ENCODE measurements at regions not wholly inside any gene's neighbourhood (a gene's known extent, or its start where the extent isn't known, plus 50 kb on each side); places are given as distances from the start of the nearest gene placed in this dataset.
"Not testable (repeated sequence)": the region's sequence is repeated elsewhere in the genome, so short reads cannot be mapped to it uniquely, and the experiment has no call there.

DNA sequence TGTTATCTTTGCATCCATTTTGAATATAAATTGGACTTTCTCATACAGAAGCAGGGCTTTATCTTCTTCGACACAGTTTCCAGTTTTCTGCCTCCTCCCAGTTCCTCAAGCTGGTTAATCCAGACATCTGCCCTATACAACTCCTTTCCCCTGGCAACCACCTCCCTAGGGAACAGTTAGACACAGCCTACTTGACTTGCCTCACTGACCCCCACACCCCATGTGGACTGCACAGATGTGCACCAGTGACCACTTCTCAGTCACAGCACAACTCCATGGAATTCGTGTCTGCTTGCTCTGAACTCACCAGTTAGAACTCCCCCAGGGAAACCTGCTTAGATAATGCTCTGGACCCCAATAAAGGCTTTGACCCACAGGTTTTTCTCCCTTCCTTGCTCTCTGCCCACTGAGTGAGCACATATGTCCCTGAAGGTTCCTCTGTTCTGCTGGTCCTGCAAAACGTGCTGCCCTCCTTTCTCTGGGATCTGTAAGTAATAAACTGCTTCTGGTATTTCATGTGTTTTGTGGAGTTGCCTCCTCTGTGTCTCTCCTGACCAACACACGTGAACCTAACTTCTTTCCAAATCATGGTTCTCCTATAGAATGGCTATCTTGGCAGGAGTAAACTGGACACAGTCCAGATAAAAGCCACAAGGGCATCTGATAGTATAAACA is 351.2 kb downstream of the CD83 start:
- no peak for DNase-seq (ENCODE audit: low read depth)
- in situ Hi-C loops (cut with HindIII; ENCODE audit: low pct_unique_long_range_greater_than_20kb, low sequenced_read_pairs): no loop called here

DNA sequence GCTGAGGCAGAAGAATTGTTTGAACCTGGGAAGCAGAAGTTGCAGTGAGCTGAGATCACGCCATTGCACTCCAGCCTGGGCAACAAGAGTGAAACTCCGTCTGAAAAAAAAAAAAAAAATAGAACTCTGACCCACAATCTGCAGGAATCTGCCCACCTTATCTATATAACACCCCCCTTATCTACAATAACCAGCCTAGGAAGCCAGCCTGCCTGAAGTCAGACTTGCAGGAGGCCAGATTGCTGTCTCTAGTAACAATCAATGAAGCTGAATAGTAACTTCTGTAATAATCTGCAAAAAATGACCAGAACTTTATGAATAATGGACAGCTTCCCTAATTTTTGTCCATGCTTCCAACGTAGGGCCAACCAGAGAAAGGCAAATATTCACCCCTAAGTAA is 352.5 kb downstream of the CD83 start:
- DNase-seq (ENCODE audit: low read depth): no peak
- in situ Hi-C loops (cut with HindIII; ENCODE audit: low pct_unique_long_range_greater_than_20kb, low sequenced_read_pairs): no loop called here

DNA sequence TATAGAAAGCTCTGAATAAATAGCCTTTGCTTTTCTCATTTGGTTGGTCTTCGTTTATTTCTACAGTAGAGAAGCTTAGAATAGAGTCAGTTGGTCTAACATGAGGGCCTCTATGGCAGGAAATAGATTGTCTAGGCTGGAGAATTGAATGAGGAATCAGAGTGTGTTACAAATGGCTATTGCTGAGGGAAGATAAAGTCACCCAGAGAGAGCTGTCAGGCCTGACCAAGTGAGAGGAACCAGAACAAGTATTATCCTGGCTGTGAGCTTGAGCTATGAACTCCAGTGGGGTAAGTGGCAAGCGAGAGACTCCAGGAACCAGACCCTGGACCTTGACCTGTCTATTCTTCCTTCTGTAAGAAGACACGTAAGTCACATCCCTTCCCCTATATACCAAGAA is 353.1 kb downstream of the CD83 start:
- in situ Hi-C loops (cut with HindIII; ENCODE audit: low pct_unique_long_range_greater_than_20kb, low sequenced_read_pairs): no loop called here
- DNase-seq (ENCODE audit: low read depth): no peak

DNA sequence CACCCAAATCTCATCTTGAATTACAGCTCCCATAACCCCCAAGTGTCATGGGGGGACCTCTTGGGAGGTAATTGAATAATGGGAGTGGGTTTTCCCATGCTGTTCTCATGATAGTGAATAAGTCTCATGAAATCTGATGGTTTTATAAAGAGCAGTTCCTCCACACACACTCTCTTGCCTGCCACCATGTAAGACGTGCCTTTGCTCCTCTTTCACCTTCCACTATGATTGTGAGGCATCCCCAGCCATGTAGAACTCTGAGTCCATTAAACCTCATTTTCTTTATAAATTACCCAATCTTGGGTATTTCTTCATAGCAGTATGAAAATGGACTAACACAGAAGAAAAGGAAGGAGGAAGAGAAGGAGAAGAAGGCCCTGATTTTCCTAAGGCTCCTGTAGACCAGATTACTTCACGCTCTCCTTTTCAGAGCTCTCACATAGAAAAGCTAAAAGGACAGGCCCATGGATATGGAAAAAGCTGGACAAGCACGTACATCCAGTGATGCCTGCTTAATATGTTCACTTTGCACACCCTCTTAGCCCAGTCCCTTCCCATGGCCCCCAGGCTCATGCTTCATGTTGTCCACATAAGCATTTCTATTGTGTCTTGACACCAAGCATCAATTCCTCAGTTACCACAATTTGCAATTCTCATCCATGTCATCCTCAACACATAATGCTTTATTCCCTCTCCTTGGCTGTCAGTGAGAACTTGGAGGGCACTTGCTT is 354.8 kb downstream of the CD83 start:
- DNase-seq (ENCODE audit: low read depth): no peak
- in situ Hi-C loops (cut with HindIII; ENCODE audit: low pct_unique_long_range_greater_than_20kb, low sequenced_read_pairs): no loop called here

DNA sequence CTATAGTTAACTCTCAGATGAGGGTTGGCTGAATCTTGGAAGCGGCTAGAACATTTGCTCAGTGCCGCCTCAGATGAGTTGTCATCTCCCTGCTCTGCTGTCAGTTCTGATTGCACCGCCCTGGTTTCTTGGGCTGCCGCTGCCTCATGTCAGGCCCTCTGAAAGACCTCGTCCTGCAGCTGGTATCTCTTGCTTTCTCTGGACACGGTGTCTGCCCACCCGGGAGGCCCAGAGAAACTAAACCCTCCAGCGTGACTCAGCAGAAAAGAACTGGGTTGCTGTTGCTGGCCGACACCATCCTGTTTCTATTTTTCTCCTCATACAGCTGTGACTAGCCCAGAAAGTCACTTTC is 355.4 kb downstream of the CD83 start:
- no peak for DNase-seq (ENCODE audit: low read depth)
- in situ Hi-C loops (cut with HindIII; ENCODE audit: low pct_unique_long_range_greater_than_20kb, low sequenced_read_pairs): no loop called here

DNA sequence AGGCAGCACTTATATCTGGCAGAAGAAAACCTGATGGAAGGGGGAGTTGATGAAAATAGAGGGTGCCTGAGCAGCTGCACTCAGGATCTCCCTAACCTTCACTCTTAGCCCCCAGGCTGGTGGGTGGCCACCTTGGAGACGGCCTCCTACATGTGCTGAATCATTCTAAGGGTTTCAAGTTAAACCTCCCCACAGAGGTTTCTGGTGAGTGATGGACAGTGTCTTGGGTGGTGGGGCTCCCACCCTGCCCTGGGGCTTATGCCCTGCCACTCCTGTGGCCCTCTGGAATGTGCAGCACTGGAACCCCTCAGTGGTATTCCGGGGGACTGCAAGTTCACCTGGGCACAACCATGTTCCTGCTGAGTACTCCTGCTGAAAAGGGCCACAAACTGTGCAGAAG is 357.2 kb downstream of the CD83 start:
- in situ Hi-C loops (cut with HindIII; ENCODE audit: low pct_unique_long_range_greater_than_20kb, low sequenced_read_pairs): no loop called here
- DNase-seq (ENCODE audit: low read depth): no peak

DNA sequence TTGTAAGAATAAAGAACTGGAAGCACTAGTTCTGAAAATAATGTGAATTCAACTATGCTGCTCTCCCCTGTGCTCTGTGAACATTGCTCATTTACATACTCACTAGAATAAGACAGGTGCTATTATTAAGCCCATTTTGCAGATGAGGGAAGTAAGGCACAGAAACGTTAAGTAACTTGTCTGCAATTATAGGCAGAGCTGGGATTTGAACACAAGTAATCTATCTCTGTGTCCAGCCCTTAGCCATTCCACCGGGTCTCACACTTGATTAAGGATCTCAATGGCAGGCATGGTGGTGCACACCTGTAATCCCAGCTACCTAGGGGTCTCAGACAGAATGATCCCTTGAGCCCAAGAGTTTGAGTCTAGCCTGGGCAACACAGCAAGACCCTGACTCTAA is 357.7 kb downstream of the CD83 start:
- no peak for DNase-seq (ENCODE audit: low read depth)
- in situ Hi-C loops (cut with HindIII; ENCODE audit: low pct_unique_long_range_greater_than_20kb, low sequenced_read_pairs): no loop called here

DNA sequence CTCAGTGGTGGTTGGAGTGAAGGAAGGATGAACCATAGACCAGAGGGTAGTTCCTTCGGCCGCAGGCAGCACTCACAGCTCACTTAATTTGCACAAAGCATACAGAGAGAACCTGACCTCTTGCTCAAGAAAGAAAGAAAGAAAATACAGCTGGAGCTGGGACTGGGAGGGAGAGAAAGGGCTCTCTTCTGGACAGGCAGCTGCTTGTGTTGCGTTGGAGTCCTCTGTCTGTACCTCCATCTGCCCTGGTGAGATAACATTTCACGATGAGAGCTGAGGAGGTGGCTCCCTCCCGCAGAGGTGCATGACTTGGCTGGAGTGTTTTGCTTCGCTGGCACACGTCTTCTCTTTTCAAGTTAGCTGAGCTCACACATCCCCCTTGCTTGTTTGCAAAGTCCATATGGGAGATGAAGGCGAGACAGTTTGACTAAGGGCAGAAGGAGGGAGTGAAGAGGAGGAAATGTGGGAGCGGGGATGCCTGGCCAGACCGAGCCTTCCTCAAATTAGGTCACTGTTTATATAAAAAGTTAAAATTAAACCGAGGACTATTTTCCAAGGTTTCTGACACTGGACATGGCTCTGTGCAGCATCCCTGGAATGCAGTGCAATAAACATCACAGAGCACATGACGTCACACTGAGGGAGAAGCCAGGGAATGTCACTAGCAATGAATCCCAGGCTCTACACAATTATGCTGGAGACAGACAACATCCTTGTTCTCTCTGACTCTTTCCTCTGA is 359.4 kb downstream of the CD83 start:
- in situ Hi-C loops (cut with HindIII; ENCODE audit: low pct_unique_long_range_greater_than_20kb, low sequenced_read_pairs): no loop called here
- DNase-seq (ENCODE audit: low read depth): peak; percentile 98

DNA sequence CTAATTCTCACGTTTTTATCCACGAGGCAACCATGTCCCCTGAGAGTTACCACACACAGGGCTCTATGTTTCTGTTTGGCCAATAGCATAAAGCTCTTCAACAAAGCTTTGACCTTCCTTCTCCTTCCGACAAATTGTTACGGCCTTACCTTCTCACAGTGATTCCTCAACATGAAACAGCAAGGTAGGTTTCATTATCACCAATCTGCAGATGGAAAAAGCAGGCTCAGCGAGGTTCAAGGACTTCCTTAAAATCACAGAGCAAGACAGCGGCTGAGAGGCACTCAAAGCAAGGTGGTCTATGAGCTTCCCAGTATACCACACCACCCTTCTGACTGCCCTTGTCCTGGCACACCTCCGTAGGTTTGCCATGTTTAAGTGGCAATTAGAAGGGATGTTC is 360.0 kb downstream of the CD83 start:
- in situ Hi-C loops (cut with HindIII; ENCODE audit: low pct_unique_long_range_greater_than_20kb, low sequenced_read_pairs): no loop called here
- no peak for DNase-seq (ENCODE audit: low read depth)

DNA sequence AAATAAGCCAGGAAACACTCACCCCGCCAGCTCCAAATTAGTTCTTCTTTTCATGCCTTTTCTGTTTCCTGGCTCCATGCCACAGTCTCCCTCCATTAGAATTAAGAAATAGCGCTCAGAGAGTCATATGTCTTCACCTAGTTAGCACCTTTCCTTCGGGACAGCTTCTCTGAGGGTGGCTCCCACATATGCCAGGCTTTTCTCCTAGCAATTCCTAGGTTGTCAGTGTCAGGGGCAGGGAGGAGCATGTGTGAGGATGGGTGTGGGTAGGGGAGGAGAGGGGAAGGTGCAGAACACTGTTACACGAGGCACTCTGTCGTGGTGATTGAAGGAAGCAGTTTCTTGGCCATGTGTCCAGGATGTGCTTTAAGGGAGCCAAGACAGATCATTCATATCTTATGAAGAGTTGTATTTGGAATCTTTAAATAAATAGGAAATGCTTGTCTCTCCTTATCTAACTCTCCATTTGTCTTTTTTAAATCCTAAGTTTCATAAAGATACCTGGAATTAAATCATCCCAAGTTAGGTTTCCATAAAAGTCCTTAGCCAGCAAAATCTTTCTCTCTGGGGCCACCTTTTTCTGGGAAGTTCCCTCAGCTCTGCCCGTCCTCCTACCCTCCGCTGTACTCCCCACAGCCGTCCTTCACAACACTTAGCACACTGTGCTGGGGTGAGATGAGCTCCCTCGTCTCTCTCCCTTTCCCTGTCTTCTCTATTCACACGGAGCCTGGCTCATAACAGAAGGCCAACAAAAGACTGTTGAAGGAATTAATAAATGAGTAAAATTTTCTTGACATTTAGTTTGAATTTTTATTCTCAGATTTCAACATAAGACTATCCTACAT is 361.0 kb downstream of the CD83 start:
- in situ Hi-C loops (cut with HindIII; ENCODE audit: low pct_unique_long_range_greater_than_20kb, low sequenced_read_pairs): no loop called here
- DNase-seq (ENCODE audit: low read depth): no peak

DNA sequence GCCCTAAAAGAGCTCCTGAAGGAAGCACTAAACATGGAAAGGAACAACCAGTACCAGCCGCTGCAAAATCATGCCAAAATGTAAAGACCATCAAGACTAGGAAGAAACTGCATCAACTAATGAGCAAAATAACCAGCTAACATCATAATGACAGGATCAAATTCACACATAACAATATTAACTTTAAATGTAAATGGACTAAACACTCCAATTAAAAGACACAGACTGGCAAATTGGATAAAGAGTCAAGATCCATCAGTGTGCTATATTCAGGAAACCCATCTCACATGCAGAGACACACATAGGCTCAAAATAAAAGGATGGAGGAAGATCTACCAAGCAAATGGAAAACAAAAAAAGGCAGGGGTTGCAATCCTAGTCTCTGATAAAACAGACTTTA is 364.4 kb downstream of the CD83 start:
- DNase-seq (ENCODE audit: low read depth): not testable (repeated sequence)

DNA sequence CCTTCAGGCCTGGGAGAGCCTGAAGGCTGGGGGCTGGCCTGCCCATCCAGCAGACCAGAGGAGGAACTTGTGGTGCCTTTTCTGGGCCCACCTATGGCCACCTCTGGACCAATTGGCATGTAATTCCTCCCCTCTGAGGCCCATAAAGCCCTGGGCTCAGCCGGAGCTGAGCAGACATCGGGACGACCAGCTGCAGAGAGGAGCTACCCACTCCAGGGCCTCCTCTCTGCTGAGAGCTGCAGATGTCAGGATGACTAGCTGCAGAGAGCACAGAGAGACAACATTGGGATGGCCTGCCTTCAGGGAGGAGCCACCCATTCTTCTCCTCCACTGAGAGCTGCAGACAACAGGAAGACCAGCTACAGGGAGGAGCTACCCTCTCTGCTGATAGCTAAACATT is 370.1 kb downstream of the CD83 start:
- in situ Hi-C loops (cut with HindIII; ENCODE audit: low pct_unique_long_range_greater_than_20kb, low sequenced_read_pairs): no loop called here
- DNase-seq (ENCODE audit: low read depth): no peak

More for the DNA sequence above, 364.4 kb downstream of the CD83 start:
- in situ Hi-C loops (cut with HindIII; ENCODE audit: low pct_unique_long_range_greater_than_20kb, low sequenced_read_pairs): not testable (repeated sequence)

DNA sequence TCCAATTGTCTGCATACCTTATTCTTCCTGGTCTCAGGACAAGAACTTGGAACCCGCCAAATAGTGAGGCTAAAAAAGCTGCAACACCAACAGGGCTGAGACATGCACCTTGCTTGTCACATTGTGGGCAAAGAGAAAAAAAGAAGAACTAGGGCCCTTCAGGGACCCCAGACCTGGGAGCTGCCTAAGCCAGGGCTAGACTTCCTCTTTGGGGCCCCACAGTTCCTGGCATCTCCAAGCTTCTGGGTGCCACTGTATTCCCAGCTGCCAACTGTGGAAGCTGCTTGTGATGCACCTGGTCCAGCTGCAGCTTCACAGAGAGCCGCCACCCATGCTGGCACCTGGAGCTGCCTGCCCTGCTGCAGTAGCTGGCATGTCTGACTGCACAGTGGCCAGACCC is 370.6 kb downstream of the CD83 start:
- in situ Hi-C loops (cut with HindIII; ENCODE audit: low pct_unique_long_range_greater_than_20kb, low sequenced_read_pairs): no loop called here

DNA sequence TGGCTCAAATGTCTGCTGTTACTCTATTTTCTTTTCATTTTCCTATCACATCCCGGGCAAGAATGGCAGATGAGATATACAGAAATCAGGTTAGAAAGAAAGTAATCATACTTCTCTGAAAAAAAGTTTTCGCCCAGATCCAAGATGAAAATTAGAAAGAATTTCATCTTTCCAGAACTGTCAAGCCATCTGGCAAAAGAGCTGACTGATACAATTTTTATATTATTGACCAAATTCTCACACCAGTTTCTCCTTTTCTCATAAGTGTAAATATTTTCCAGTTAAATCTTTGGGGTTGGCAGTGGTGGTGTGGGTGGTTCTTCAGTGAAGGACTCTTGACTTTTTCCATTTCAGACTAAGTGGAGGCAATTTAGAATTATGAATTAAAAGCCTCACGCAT is 371.9 kb downstream of the CD83 start:
- DNase-seq (ENCODE audit: low read depth): no peak
- in situ Hi-C loops (cut with HindIII; ENCODE audit: low pct_unique_long_range_greater_than_20kb, low sequenced_read_pairs): no loop called here

More for the DNA sequence above, 370.6 kb downstream of the CD83 start:
- DNase-seq (ENCODE audit: low read depth): no peak

DNA sequence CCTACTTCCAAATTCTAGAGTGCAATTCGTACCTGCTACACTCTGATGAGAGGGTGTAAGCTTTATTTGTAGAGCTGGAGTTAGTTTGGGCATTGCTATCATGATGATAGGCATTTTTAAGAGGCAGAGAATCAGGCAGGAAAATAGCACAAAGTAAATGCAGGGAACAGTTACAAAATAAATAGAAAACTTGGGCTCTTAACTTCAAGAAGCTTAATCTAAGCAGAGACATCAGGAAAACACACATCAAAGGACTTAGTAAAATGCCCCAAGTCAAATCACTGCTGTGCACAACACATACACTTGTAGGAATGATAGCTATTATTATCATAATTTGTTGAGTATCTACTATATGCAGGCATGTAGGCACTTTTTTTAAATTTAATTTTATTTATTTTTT is 381.2 kb downstream of the CD83 start:
- in situ Hi-C loops (cut with HindIII; ENCODE audit: low pct_unique_long_range_greater_than_20kb, low sequenced_read_pairs): no loop called here
- no peak for DNase-seq (ENCODE audit: low read depth)

DNA sequence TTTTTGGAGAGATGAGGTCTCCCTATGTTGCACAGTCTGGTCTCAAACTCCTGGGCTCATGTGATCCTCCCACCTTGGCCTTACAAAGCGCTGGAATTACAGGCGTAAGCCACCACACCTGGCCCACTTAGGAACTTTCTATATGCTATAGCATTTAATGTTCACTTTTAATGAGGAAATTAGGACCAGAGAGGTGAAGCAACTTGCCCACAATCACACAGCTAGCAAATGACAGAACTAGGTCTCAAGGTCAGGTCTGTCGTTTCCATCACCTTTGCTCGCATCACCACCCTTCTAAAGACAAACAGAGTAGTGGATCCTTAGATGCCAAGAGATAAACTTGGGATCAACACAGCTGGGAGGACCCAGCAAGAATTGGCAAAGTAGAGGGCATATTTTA is 381.7 kb downstream of the CD83 start:
- DNase-seq (ENCODE audit: low read depth): no peak
- in situ Hi-C loops (cut with HindIII; ENCODE audit: low pct_unique_long_range_greater_than_20kb, low sequenced_read_pairs): no loop called here

DNA sequence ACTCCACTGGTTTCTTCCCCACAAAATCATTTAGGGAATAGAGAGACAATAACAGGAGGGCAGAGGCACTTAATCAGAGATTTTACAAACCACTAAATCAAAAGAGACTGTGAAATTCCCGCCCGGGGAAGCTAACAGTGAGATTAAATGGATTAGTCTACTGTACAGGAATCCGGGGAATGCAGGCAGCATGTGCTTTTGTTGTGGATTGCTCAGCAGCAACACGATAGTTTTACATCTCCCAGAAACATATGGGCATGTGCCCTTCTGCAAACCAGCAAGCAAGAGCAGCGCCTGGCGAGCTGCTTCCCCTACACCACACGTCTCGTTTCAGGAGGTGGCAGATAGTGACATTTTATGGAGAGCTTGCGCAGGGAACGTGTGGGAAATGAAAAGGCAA is 382.3 kb downstream of the CD83 start:
- in situ Hi-C loops (cut with HindIII; ENCODE audit: low pct_unique_long_range_greater_than_20kb, low sequenced_read_pairs): no loop called here

DNA sequence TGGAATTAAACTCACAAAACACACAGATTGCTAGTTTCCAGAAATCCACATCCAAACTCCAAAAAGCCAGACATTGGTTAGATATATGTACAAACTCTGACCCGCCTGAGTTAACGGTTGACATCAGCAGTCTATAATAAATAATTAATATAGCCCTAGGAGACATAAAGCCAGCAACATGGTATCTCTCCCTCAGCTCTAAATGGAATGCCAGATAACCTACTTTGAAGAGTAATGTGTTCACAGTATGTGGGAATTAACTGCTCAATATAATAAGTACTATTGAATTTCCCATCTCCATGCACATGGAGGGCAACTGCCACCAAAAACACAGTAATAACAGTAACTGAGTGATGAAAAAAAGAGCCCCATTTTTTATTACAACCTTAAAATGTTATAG is 383.2 kb downstream of the CD83 start:
- in situ Hi-C loops (cut with HindIII; ENCODE audit: low pct_unique_long_range_greater_than_20kb, low sequenced_read_pairs): no loop called here
- no peak for DNase-seq (ENCODE audit: low read depth)

More for the DNA sequence above, 382.3 kb downstream of the CD83 start:
- peak; percentile 68 for DNase-seq (ENCODE audit: low read depth)

DNA sequence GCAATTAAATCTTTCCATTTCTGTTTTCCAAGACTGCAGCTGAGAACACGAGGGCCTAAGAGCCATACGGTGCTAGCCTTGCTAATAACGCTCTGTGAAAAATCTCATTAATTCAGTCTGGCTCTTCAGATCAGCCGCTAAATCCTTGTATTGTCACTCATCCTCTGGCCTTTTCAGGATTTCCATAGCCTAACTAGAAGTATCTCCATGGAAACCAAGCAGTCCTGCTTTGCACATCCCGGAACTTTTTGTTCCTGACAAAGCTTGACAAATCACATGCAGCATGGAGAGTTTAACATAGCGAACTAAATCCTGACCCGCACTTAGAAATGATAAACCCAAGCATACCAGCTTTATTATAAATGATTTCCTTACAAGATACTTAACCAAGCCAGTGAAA is 383.7 kb downstream of the CD83 start:
- in situ Hi-C loops (cut with HindIII; ENCODE audit: low pct_unique_long_range_greater_than_20kb, low sequenced_read_pairs): no loop called here
- no peak for DNase-seq (ENCODE audit: low read depth)

All from Caki2 (cell line).